ENCODE measurements at regions not wholly inside any gene's neighbourhood (a gene's known extent, or its start where the extent isn't known, plus 50 kb on each side); places are given as distances from the start of the nearest gene placed in this dataset.

DNA sequence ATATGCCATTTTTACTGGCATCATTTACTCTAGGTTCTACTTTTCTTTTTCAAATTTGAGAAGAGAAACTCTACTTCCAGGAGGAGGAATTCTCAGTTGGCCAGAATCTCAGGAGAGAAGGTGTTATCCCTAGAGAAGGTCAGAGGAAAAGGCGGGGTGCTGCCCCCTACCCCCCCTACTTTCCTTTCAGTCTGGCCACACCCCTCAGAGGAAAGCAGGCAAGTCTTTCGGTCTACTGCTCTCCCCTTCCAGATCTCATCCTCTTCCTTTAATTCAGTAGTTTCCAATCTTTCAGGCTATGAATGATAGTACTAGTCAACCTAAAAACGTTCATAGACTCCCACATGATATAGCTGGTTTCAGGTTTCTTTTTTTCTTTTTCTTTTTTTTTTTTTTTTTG is 366.5 kb upstream of the TBL1XR1 start:
- WGBS (ENCODE audit: insufficient coverage): no CpG with 5 or more reads among the region's 3 CpGs
- no peak for DNase-seq
- Histone ChIP-seq H3K79me2 (ENCODE audit: control insufficient read depth, insufficient read depth, low read length) (no peaks in the 10 kb centered on the region), H3K4me2 (replicated peaks; ENCODE audit: low read depth, low read length, poor library complexity, severe bottlenecking) (no peak overlapping the region), H3K36me3 (replicated peaks in 1 of 2; ENCODE audit: control extremely low read depth in 1 of 2, control insufficient read depth in 1 of 2, extremely low read depth in 1 of 2, insufficient read depth in 2 of 2, low read length in 1 of 2) (no peaks in the 10 kb centered on the region), H3K27me3 (replicated peaks in 1 of 4; ENCODE audit: control extremely low read depth in 1 of 4, control insufficient read depth in 3 of 4, insufficient read depth in 4 of 4, low read length in 3 of 4) (no peaks in the 10 kb centered on the region), H3K27ac (ENCODE audit: low read length in 2 of 2) (no peak overlapping the region), H3K4me3 (ENCODE audit: control extremely low read depth in 1 of 5, extremely low read depth in 1 of 5, insufficient read depth in 1 of 5, low read depth in 2 of 5, low read length in 4 of 5) (no peak overlapping the region), H3K9me3 (ENCODE audit: control extremely low read depth in 1 of 3, control insufficient read depth in 2 of 3, insufficient read depth in 1 of 3, low read length in 2 of 3) (no peaks in the 10 kb centered on the region), H4K20me1 (ENCODE audit: control insufficient read depth, insufficient read depth, low read length, poor library complexity, severe bottlenecking) (no peaks in the 10 kb centered on the region), H3K9ac (ENCODE audit: low read length) (no peak overlapping the region), H3K4me1 (ENCODE audit: control insufficient read depth in 2 of 2, insufficient read depth in 2 of 2, low read length in 2 of 2) (no peaks in the 10 kb centered on the region), H2AFZ (ENCODE audit: insufficient read depth, low read depth, low read length, poor library complexity, severe bottlenecking) (no peak overlapping the region)
- TF ChIP-seq, protein P1, sequence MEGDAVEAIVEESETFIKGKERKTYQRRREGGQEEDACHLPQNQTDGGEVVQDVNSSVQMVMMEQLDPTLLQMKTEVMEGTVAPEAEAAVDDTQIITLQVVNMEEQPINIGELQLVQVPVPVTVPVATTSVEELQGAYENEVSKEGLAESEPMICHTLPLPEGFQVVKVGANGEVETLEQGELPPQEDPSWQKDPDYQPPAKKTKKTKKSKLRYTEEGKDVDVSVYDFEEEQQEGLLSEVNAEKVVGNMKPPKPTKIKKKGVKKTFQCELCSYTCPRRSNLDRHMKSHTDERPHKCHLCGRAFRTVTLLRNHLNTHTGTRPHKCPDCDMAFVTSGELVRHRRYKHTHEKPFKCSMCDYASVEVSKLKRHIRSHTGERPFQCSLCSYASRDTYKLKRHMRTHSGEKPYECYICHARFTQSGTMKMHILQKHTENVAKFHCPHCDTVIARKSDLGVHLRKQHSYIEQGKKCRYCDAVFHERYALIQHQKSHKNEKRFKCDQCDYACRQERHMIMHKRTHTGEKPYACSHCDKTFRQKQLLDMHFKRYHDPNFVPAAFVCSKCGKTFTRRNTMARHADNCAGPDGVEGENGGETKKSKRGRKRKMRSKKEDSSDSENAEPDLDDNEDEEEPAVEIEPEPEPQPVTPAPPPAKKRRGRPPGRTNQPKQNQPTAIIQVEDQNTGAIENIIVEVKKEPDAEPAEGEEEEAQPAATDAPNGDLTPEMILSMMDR (IDR thresholded peaks at IDR 0.05): no peak
- no peak for TF ChIP-seq EZH2 (IDR thresholded peaks at IDR 0.05; ENCODE audit: borderline replicate concordance, insufficient read depth, low read depth, low read length, poor library complexity, severe bottlenecking)
- H3K9me3 Mint-ChIP-seq (ENCODE audit: insufficient read depth): no peaks in the 10 kb centered on the region
- H3K27me3 Mint-ChIP-seq: no peaks in the 10 kb centered on the region
- H3K27ac Mint-ChIP-seq: no peak overlapping the region
- CTCF ChIA-PET: no interaction called here
- no peak overlapping the region for H3K4me3 Mint-ChIP-seq
- no peak for ATAC-seq (ENCODE audit: low read depth)
- POLR2A ChIA-PET: no interaction called here
- H3K4me1 Mint-ChIP-seq: no peaks in the 10 kb centered on the region
- intact Hi-C loops (cut with micrococcal nuclease): no loop called here

DNA sequence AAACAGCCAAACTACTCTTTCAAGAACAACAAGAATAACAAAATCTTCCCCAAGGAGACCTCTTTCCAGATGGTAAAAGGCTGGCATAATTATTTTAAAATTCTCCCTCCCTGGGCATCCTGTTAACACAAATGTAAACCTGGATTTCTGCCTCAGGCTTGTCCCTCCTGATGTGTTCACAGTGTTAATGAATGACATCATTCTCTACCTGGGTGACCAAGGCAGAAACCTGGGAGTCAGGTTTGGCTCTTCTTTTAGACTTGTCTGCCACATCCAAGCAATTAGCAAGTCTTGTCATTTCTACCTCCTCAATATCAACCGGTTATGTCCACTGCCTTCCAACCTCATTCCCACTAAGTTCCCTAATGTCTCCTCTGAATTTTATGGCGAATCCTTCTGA is 368.7 kb upstream of the TBL1XR1 start:
- Mint-ChIP-seq H3K27me3 (no peaks in the 10 kb centered on the region), H3K9me3 (ENCODE audit: insufficient read depth) (no peaks in the 10 kb centered on the region), H3K4me1 (peaks cover 12% of the 10 kb centered on the region), H3K27ac (no peak overlapping the region), H3K4me3 (no peak overlapping the region)
- no peak for DNase-seq
- no peaks in the 10 kb centered on the region for H3K27me3 ChIP-seq (replicated peaks in 1 of 4; ENCODE audit: control extremely low read depth in 1 of 4, control insufficient read depth in 3 of 4, insufficient read depth in 4 of 4, low read length in 3 of 4)
- peaks cover 12 to 13% of the 10 kb centered on the region in 2 donors for H3K4me1 ChIP-seq (ENCODE audit: control insufficient read depth in 2 of 2, insufficient read depth in 2 of 2, low read length in 2 of 2)
- no peak overlapping the region for H2AFZ ChIP-seq (ENCODE audit: insufficient read depth, low read depth, low read length, poor library complexity, severe bottlenecking)
- ChIA-PET POLR2A (interaction anchor here (0.6 kb wide), 1 partner anchor 15 kb away, joined by 4 read pairs; no protein-coding TSS in a partner anchor), CTCF (no interaction called here)
- TF ChIP-seq EZH2 (IDR thresholded peaks at IDR 0.05; ENCODE audit: borderline replicate concordance, insufficient read depth, low read depth, low read length, poor library complexity, severe bottlenecking): no peak
- no peak overlapping the region for H3K27ac ChIP-seq (ENCODE audit: low read length in 2 of 2)
- no peak for ATAC-seq (ENCODE audit: low read depth)
- intact Hi-C loops (cut with micrococcal nuclease): no loop called here
- WGBS (ENCODE audit: insufficient coverage): no CpG with 5 or more reads among the region's 2 CpGs
- H3K79me2 ChIP-seq (ENCODE audit: control insufficient read depth, insufficient read depth, low read length): no peaks in the 10 kb centered on the region
- H3K9me3 ChIP-seq (ENCODE audit: control extremely low read depth in 1 of 3, control insufficient read depth in 2 of 3, insufficient read depth in 1 of 3, low read length in 2 of 3): no peaks in the 10 kb centered on the region
- H3K9ac ChIP-seq (ENCODE audit: low read length): no peak overlapping the region
- no peak overlapping the region for H3K4me3 ChIP-seq (ENCODE audit: control extremely low read depth in 1 of 5, extremely low read depth in 1 of 5, insufficient read depth in 1 of 5, low read depth in 2 of 5, low read length in 4 of 5)
- H4K20me1 ChIP-seq (ENCODE audit: control insufficient read depth, insufficient read depth, low read length, poor library complexity, severe bottlenecking): no peaks in the 10 kb centered on the region
- H3K4me2 ChIP-seq (replicated peaks; ENCODE audit: low read depth, low read length, poor library complexity, severe bottlenecking): no peak overlapping the region
- no peaks in the 10 kb centered on the region for H3K36me3 ChIP-seq (replicated peaks in 1 of 2; ENCODE audit: control extremely low read depth in 1 of 2, control insufficient read depth in 1 of 2, extremely low read depth in 1 of 2, insufficient read depth in 2 of 2, low read length in 1 of 2)
